NT2/D1 (cell line): ENCODE measurements at regions not wholly inside any gene's neighbourhood (a gene's known extent, or its start where the extent isn't known, plus 50 kb on each side); places are given as distances from the start of the nearest gene placed in this dataset.

Source experiments
- YY1 ChIP-seq: IDR thresholded peaks from 2 replicates; pipeline ENCODE4 v1.6.1; 2011; ENCODE audit not compliant: insufficient read length, insufficient read depth
- ZNF274 ChIP-seq: IDR thresholded peaks from 2 replicates; pipeline ENCODE4 v1.6.1; 2011; ENCODE audit warnings: mild to moderate bottlenecking, low read depth, low read length

DNA sequence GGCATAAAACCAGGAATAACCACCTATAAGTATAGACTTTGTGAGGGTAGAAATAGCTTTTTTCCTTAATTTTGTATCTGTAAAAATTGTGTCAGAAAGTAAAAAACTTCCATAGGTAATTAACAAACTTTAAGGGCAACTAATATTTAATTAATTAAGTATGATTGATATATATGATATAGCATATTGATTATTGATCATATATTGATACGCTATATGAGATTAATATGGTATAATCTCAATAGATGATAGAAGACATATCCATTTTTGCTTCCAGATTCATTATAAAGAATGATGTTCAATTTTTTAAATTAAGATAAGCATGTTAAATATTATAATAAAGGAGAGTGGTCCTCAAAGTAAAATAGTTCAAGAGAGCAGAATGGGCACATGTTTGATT is 99.3 kb upstream of the VAV3 start:
- TF ChIP-seq YY1 (no peak), ZNF274 (no peak)
